ENCODE measurements at regions not wholly inside any gene's neighbourhood (a gene's known extent, or its start where the extent isn't known, plus 50 kb on each side); places are given as distances from the start of the nearest gene placed in this dataset.

GRCh38 chr16:72596373-72596772, 424.4 kb upstream of the PMFBP1 start (continued):
- TF ChIP-seq, protein P1, sequence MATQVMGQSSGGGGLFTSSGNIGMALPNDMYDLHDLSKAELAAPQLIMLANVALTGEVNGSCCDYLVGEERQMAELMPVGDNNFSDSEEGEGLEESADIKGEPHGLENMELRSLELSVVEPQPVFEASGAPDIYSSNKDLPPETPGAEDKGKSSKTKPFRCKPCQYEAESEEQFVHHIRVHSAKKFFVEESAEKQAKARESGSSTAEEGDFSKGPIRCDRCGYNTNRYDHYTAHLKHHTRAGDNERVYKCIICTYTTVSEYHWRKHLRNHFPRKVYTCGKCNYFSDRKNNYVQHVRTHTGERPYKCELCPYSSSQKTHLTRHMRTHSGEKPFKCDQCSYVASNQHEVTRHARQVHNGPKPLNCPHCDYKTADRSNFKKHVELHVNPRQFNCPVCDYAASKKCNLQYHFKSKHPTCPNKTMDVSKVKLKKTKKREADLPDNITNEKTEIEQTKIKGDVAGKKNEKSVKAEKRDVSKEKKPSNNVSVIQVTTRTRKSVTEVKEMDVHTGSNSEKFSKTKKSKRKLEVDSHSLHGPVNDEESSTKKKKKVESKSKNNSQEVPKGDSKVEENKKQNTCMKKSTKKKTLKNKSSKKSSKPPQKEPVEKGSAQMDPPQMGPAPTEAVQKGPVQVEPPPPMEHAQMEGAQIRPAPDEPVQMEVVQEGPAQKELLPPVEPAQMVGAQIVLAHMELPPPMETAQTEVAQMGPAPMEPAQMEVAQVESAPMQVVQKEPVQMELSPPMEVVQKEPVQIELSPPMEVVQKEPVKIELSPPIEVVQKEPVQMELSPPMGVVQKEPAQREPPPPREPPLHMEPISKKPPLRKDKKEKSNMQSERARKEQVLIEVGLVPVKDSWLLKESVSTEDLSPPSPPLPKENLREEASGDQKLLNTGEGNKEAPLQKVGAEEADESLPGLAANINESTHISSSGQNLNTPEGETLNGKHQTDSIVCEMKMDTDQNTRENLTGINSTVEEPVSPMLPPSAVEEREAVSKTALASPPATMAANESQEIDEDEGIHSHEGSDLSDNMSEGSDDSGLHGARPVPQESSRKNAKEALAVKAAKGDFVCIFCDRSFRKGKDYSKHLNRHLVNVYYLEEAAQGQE (IDR thresholded peaks at IDR 0.05; ENCODE audit: low read depth): no peak
- TF ChIP-seq CEBPB (IDR thresholded peaks at IDR 0.05; ENCODE audit: low read depth) (no peak), POLR2AphosphoS5 (IDR thresholded peaks at IDR 0.05; ENCODE audit: low read depth, low read length) (no peak), SIN3A (IDR thresholded peaks at IDR 0.05; ENCODE audit: low read depth) (no peak), EZH2phosphoT487 (IDR thresholded peaks at IDR 0.05; ENCODE audit: borderline replicate concordance) (no peak), TCF7L2 (IDR thresholded peaks at IDR 0.05; ENCODE audit: borderline replicate concordance, extremely low read depth, insufficient read depth, insufficient read length) (no peak), SP1 (IDR thresholded peaks at IDR 0.05; ENCODE audit: low read depth) (no peak)

DNA sequence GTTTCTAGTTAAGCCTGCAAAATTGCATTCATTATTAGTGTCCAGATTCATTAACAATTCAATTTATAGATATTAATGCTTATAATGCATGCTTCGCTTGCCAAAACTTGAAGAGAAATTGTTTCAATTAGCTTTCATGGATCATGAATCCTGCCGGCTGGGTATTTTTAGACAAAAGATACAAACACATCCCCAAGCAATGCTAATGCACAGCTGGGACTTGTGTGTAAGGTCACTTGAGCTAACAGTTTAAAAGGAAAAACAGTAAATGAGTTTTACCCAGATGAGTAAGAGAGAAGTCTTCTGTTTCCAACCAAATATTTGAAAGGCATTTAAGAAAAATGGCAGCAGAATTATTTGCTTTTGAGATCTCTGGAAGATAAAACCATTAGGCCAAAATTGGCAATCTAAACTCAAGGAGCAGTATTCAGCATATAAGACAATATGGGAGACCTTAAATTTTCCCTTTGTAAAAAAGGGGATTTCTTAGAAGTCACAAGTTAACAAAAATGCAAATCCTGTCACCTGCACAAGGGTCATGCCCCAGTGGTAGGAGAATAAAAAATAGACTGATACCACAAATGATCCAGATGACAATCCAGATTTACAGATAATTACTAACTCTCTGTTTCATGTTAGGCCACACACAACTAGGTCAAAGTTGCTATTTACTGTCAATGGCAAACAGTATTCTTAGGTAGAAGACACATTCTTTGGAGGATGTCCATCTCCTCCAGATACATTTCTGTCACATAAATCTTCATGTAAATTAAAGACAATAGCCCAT, 418.4 kb upstream of the PMFBP1 start:
- Histone ChIP-seq H3K4me1 (ENCODE audit: control insufficient read depth in 1 of 2, insufficient read depth in 2 of 2, low read length in 2 of 2) (no peaks in the 10 kb centered on the region), H3K27me3 (ENCODE audit: insufficient read depth, low read length) (no peaks in the 10 kb centered on the region), H3K9me3 (ENCODE audit: control insufficient read depth in 1 of 2, insufficient read depth in 1 of 2, low read depth in 1 of 2, low read length in 2 of 2) (no peaks in the 10 kb centered on the region), H3K79me2 (ENCODE audit: insufficient read depth, low read length) (no peaks in the 10 kb centered on the region), H2AFZ (ENCODE audit: low read depth, low read length, poor library complexity, severe bottlenecking) (no peak overlapping the region), H3K4me2 (ENCODE audit: low read length) (no peak overlapping the region), H3K9me2 (ENCODE audit: insufficient read depth) (no peaks in the 10 kb centered on the region), H4K20me1 (ENCODE audit: insufficient read depth) (0 out of 2 replicates have a peak, but pooled peaks cover 4% of the 10 kb centered on the region), H3K27ac (ENCODE audit: low read depth, low read length) (no peak overlapping the region), H3K36me3 (ENCODE audit: control insufficient read depth in 1 of 2, insufficient read depth in 2 of 2, low read length in 2 of 2) (no peaks in the 10 kb centered on the region), H3K4me3 (replicated peaks in 1 of 2; ENCODE audit: low read depth in 1 of 2, low read length in 2 of 2) (no peak overlapping the region), H3K9ac (ENCODE audit: low read length) (no peak overlapping the region)
- CTCF ChIA-PET: no interaction called here
- BruUV-seq (replicated peaks): no TSS peak
- intact Hi-C loops (cut with micrococcal nuclease): no loop called here
- POLR2A ChIA-PET: no interaction called here
- RAD21 ChIA-PET (ENCODE audit: low non-redundant PET in 1 of 2, low total read pairs in 2 of 2, uncharacterized antibody in 2 of 2, unreplicated experiment in 2 of 2): no interaction called here
- DNase-seq (ENCODE audit: low read depth, low spot score) (no peak), ATAC-seq (no peak)
- no peak for TF ChIP-seq ZNF274 (IDR thresholded peaks at IDR 0.05; ENCODE audit: low read depth, low read length)
- TF ChIP-seq TCF7L2 (IDR thresholded peaks at IDR 0.05; ENCODE audit: borderline replicate concordance, extremely low read depth, insufficient read depth, insufficient read length): no peak
- TF ChIP-seq ELF1 (IDR thresholded peaks at IDR 0.05; ENCODE audit: borderline replicate concordance, low read depth): no peak
- TF ChIP-seq CEBPB (IDR thresholded peaks at IDR 0.05; ENCODE audit: low read depth): no peak
- no peak for TF ChIP-seq ZFX (IDR thresholded peaks at IDR 0.05)
- no peak for TF ChIP-seq EZH2phosphoT487 (IDR thresholded peaks at IDR 0.05; ENCODE audit: borderline replicate concordance)
- TF ChIP-seq POLR2AphosphoS5 (IDR thresholded peaks at IDR 0.05; ENCODE audit: low read depth, low read length): no peak
- TF ChIP-seq, protein P1 (IDR thresholded peaks at IDR 0.05; ENCODE audit: low read depth): no peak
- TF ChIP-seq POLR2A (IDR thresholded peaks at IDR 0.05; ENCODE audit: borderline replicate concordance, extremely low read depth, insufficient read depth, insufficient read length): no peak
- no peak for TF ChIP-seq SRF (IDR thresholded peaks at IDR 0.05; ENCODE audit: low read depth)
- TF ChIP-seq, protein P2, sequence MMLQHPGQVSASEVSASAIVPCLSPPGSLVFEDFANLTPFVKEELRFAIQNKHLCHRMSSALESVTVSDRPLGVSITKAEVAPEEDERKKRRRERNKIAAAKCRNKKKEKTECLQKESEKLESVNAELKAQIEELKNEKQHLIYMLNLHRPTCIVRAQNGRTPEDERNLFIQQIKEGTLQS (IDR thresholded peaks at IDR 0.05): no peak
- no peak for TF ChIP-seq JUND (IDR thresholded peaks at IDR 0.05)
- no peak for TF ChIP-seq EZH2 (IDR thresholded peaks at IDR 0.05)
- TF ChIP-seq EGR1 (IDR thresholded peaks at IDR 0.05; ENCODE audit: low read depth): no peak
- no peak for TF ChIP-seq RAD21 (IDR thresholded peaks at IDR 0.05; ENCODE audit: low read depth)
- no peak for TF ChIP-seq MAX (IDR thresholded peaks at IDR 0.05)
- TF ChIP-seq SIN3A (IDR thresholded peaks at IDR 0.05; ENCODE audit: low read depth): no peak
- TF ChIP-seq CBX3 (IDR thresholded peaks at IDR 0.05; ENCODE audit: low read depth): no peak

Data from HCT116 (cell line).